Muscle of leg (tissue), 3 donors: ENCODE measurements at regions not wholly inside any gene's neighbourhood (a gene's known extent, or its start where the extent isn't known, plus 50 kb on each side); places are given as distances from the start of the nearest gene placed in this dataset.
"Not testable (repeated sequence)": the region's sequence is repeated elsewhere in the genome, so short reads cannot be mapped to it uniquely, and the experiment has no call there.

Source experiments
- DNase-seq: peaks from one replicate; pipeline ENCODE4 v3.0.0; 2013
- H3K27ac ChIP-seq: one replicate; pipeline ENCODE4 v1.5.1; 2013; ENCODE audit warnings: mild to moderate bottlenecking, low read length, control low read depth
- H3K27me3 ChIP-seq: one replicate; pipeline ENCODE4 v1.6.1; 2013; ENCODE audit warnings: low read length; ENCODE audit not compliant: control insufficient read depth, insufficient read depth
- H3K36me3 ChIP-seq: one replicate; pipeline ENCODE4 v1.6.1; 2013; ENCODE audit warnings: low read length; ENCODE audit not compliant: control insufficient read depth, insufficient read depth
- H3K4me1 ChIP-seq: one replicate; pipeline ENCODE4 v1.6.1; 2013; ENCODE audit warnings: low read length; ENCODE audit not compliant: control insufficient read depth, insufficient read depth
- H3K4me3 ChIP-seq: one replicate; pipeline ENCODE4 v1.5.1; 2013; ENCODE audit warnings: low read length, control low read depth
- H3K9me3 ChIP-seq: replicated peaks from 2 replicates; pipeline ENCODE4 v1.6.1; 2013; ENCODE audit warnings: low read depth, low read length; ENCODE audit not compliant: control insufficient read depth
- WGBS: methylation state at CpG from one replicate; pipeline ENCODE4 v1.1.5; 2013; ENCODE audit warnings: missing lambda C conversion rate; ENCODE audit not compliant: insufficient coverage; 5-methylcytosine and 5-hydroxymethylcytosine counted together

DNA sequence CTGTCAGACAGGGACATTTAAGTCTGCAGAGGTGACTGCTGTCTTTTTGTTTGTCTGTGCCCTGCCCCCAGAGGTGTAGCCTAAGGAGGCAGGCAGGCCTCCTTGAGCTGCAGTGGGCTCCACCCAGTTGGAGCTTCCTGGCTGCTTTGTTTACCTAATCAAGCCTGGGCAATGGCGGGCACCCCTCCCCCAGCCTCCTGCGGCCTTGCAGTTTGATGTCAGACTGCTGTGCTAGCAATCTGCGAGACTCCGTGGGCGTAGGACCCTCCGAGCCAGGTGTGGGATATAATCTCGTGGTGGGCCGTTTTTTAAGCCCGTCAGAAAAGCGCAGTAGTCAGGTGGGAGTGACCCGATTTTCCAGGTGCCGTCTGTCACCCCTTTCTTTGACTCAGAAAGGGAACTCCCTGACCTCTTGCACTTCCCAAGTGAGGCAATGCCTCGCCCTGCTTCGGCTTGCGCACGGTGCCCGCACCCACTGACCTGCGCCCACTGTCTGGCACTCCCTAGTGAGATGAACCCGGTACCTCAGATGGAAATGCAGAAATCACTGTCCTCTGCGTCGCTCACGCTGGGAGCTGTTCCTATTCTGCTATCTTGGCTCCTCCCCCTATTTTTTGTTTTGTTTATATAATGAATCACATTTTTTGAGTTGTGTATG is 179.4 kb upstream of the KLF8 start:
- 74% methylated on average over 18 of the region's 22 CpGs for WGBS
- DNase-seq: not testable (repeated sequence)

DNA sequence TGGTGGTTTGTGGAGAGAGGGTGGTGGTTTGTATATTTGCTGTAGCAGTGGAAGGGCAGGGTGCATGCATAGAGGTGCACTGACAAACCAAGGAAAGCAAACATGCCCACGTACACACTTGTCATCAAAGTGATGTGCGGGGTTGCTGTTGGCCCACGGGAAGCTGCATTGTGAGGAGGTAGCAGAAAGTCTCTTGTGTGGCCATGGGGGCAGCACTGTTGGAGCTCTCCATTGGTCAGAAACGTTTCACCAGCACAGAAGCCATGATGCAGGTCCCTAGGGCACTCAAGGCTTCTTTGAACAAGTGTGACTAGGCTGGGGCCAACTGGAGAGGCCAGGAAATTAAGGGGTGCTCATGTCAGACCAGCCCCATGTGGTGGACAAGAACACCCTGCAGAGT is 174.8 kb upstream of the KLF8 start:
- peaks cover 6% of the 10 kb centered on the region for H3K9me3 ChIP-seq
- DNase-seq: no peak

More for the DNA sequence above, 179.4 kb upstream of the KLF8 start:
- H3K27ac ChIP-seq, H3K36me3 ChIP-seq, H3K4me3 ChIP-seq, H3K27me3 ChIP-seq, H3K4me1 ChIP-seq, H3K9me3 ChIP-seq: not testable (repeated sequence)

DNA sequence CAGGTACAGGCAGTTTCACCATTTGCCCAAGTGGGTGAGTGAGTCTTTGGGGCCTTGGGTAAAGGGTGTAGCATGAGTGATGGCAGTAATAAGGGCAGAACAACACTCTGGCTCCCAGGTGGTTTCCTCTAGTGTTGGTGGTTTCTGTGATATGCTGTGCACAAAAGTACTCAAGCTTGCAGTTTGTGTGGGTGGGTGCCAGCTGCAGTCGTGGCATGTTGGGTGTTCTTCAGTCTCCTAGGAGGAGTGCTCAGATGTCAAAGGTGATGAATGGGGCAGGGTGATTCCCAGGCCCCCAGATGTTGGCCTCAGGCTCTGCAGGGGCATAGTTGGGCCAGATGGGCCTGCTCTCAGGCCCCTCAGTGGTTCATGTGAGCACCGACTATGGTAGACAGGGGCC is 166.1 kb upstream of the KLF8 start:
- no peaks in the 10 kb centered on the region for H3K36me3 ChIP-seq
- no peaks in the 10 kb centered on the region for H3K4me1 ChIP-seq
- DNase-seq: no peak
- H3K9me3 ChIP-seq: peaks cover 5% of the 10 kb centered on the region
- H3K4me3 ChIP-seq: no peak overlapping the region
- no peaks in the 10 kb centered on the region for H3K27me3 ChIP-seq
- 63% methylated on average over 2 of the region's 2 CpGs for WGBS
- no peak overlapping the region for H3K27ac ChIP-seq

More for the DNA sequence above, 174.8 kb upstream of the KLF8 start:
- Histone ChIP-seq H3K27ac (no peak overlapping the region), H3K4me1 (no peaks in the 10 kb centered on the region), H3K4me3 (no peak overlapping the region), H3K36me3 (no peaks in the 10 kb centered on the region), H3K27me3 (no peaks in the 10 kb centered on the region)
- WGBS: 73% methylated on average over 4 of the region's 4 CpGs

DNA sequence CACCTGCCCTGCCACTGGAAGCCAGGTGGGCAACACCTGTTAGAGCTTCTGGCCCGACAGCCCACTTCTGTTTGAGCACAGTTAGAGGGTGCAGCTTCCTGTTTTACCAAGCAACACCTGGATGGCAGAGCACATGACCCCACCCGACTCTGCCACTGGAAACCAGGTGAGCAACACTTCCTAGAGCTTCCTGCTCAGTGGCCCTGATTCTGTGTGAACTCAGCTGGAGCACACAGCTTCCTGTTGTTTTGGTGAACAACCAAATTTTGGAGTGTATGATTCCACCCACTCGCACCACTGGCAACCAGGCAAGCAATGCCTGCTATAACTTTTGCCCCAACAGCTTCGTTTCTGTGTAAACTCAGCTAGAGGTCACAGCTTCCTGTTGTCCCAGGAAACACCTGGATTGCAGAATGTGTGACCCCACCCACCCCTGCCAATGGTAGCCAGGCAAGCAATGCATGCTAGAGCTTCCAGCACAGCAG is 163.8 kb upstream of the KLF8 start:
- H3K27ac ChIP-seq: no peak overlapping the region
- H3K4me1 ChIP-seq: no peaks in the 10 kb centered on the region
- DNase-seq: peak; percentile 1
- no peaks in the 10 kb centered on the region for H3K27me3 ChIP-seq
- 61% methylated on average over 4 of the region's 4 CpGs for WGBS
- H3K9me3 ChIP-seq: peaks cover 5% of the 10 kb centered on the region
- no peaks in the 10 kb centered on the region for H3K36me3 ChIP-seq
- H3K4me3 ChIP-seq: no peak overlapping the region

DNA sequence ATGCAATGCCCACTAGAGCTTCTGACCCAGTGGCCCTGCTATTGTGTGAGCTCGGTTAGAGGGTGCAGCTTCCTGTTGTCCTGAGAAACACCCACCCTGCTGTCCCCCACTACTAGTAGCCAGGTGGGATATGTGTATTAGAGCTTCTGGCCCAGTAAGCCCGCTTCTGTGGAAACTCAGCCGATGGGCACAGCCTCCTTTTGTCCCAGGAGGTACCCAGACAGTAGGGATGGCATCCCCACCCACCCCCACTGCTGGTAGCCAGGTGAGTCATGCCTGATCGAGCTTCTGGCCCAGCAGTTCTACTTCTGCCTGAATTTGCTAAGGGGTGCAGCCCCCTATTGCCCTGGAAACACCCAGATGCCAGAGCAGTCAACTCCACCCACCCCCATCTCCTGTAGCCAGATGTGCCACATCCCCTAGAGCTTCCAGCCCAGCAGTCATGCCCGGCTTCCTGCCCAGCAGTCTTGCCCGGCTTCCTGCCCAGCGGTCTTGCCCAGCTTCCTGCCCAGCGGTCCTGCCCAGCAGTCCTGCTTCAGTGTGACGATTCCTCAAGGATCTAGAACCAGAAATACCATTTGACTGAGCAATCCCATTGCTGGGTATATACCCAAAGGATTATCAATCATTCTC is 162.7 kb upstream of the KLF8 start:
- H3K4me1 ChIP-seq: no peaks in the 10 kb centered on the region
- H3K27me3 ChIP-seq: no peaks in the 10 kb centered on the region
- WGBS: 64% methylated on average over 8 of the region's 9 CpGs
- H3K27ac ChIP-seq: no peak overlapping the region
- H3K9me3 ChIP-seq: peaks cover 5% of the 10 kb centered on the region
- DNase-seq: no peak
- no peaks in the 10 kb centered on the region for H3K36me3 ChIP-seq
- no peak overlapping the region for H3K4me3 ChIP-seq

DNA sequence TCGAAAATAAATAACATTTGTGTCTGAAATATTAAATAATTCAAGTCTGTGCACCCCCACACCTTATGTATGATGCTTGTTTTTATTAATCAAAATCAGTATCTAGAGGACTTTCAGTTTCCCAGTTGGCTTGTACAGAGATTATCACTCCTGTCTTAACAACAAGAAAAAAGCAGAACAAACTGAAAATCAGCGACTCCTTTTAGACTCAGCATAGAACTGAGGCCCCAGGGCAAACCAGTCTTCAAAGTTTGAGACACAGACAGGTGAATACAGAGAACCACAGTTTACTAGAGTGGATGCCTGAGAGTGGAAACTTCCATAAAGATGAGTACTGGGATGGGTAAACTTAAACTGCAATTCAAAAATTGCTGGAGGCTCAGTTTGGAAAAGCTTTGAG is 142.8 kb upstream of the KLF8 start:
- no peaks in the 10 kb centered on the region for H3K4me1 ChIP-seq
- DNase-seq: no peak
- H3K4me3 ChIP-seq: no peak overlapping the region
- no peaks in the 10 kb centered on the region for H3K9me3 ChIP-seq
- no peaks in the 10 kb centered on the region for H3K36me3 ChIP-seq
- H3K27me3 ChIP-seq: no peaks in the 10 kb centered on the region
- no CpG with 5 or more reads among the region's 2 CpGs for WGBS
- H3K27ac ChIP-seq: no peak overlapping the region

DNA sequence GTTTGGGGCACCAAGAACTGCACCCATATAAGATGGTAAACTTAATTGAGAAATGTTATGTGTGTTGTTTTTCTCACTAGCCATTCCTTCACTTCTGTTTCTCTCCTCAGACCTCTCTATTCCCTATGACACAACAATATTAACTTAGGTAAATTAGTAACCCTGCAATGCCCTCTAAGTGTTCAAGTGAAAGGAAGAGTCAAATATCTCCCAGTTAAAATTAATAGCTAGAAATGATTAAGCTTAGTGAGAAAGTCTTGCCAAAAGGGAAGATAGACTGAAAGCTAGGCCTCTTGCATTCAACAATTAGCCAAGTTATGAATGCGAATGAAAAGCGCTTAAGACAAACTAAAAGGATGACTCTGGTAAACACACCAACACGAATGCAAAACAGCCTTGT is 132.9 kb upstream of the KLF8 start:
- H3K9me3 ChIP-seq: no peaks in the 10 kb centered on the region
- H3K27ac ChIP-seq: no peak overlapping the region
- H3K36me3 ChIP-seq: no peaks in the 10 kb centered on the region
- no peak overlapping the region for H3K4me3 ChIP-seq
- H3K27me3 ChIP-seq: no peaks in the 10 kb centered on the region
- no peak for DNase-seq
- WGBS: 60% methylated on average over 1 of the region's 3 CpGs
- H3K4me1 ChIP-seq: no peaks in the 10 kb centered on the region

DNA sequence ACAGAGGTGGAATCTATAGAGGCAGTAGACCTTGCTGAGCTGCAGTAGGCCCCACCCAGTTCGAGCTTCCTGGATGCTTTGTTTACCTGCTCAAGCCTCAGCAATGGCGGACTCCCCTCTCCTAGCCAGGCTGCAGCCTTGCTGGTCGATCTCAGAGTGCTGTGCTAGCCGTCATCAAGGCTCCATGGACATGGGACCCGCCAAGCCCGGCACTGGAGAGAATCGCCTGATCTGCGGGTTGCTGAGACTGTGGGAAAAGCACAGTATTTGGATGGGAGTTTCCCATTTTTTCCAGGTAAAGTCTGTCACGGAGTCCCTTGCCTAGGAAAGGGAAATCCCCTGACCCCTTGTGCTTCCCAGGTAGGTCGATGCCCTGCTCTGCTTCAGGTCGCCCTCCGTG is 124.8 kb upstream of the KLF8 start:
- no peaks in the 10 kb centered on the region for H3K4me1 ChIP-seq
- no peak for DNase-seq
- H3K27ac ChIP-seq: no peak overlapping the region
- WGBS: 66% methylated on average over 7 of the region's 12 CpGs
- no peaks in the 10 kb centered on the region for H3K27me3 ChIP-seq
- H3K4me3 ChIP-seq: no peak overlapping the region
- no peaks in the 10 kb centered on the region for H3K36me3 ChIP-seq
- no peaks in the 10 kb centered on the region for H3K9me3 ChIP-seq

DNA sequence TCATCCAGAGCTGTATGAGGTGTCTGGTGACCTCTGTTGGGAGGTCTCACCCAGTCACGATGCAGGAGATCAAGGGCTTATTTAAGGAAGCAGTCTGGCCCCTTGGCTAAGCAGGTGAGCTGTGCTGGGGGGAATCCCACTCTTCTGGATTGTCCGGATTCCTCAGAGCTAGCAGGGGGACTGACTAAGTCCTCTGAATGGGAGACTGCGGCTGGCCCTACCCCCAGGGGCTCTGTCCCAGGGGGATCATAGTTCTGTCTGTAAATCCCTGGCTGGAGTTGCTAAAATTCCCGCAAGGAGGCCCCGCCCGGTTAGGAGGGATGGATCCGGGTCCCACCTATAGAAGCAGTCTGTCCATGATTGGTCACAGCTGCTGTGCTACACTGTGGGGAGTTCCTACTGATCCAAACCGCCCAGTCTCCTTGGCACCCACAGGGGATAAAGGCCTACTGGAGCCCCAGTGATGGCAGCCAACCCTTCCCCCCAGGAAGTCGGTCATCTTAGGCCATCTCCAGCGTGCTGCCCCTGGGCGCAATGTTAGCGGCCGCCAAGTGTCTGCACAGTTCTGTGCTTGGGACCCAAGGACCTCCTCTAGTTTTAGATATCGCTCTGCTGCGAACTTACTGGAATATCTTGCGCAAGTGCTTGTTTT is 118.2 kb upstream of the KLF8 start:
- WGBS: 48% methylated on average over 3 of the region's 16 CpGs
- H3K4me3 ChIP-seq: no peak overlapping the region
- DNase-seq: no peak

DNA sequence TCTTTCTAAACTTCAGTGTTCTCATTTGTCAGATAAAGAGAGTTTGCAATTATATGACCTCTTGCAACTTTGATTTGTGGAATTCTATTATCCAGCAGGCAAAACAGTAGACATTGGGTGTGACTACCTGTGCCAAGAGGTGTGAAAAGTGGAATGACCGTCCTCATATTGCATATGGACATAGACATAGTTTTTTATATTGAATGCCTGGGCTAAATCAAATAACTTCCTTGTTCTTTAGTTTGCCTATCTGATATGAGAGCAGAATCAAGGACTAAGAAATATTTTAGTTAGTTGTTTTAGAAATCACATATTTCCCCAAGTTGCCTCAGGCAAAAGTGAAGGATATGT is 117.7 kb upstream of the KLF8 start:
- Histone ChIP-seq H3K36me3 (no peaks in the 10 kb centered on the region), H3K27me3 (peaks cover 4% of the 10 kb centered on the region), H3K4me1 (no peaks in the 10 kb centered on the region), H3K4me3 (no peak overlapping the region), H3K27ac (no peak overlapping the region), H3K9me3 (no peaks in the 10 kb centered on the region)
- no peak for DNase-seq
- WGBS: no CpG with 5 or more reads among the region's 1 CpG

More for the DNA sequence above, 118.2 kb upstream of the KLF8 start:
- Histone ChIP-seq H3K36me3 (no peaks in the 10 kb centered on the region), H3K27me3 (peaks cover 4% of the 10 kb centered on the region), H3K9me3 (no peaks in the 10 kb centered on the region), H3K4me1 (no peaks in the 10 kb centered on the region), H3K27ac (no peak overlapping the region)
